D721Med (cell line): ENCODE measurements at regions not wholly inside any gene's neighbourhood (a gene's known extent, or its start where the extent isn't known, plus 50 kb on each side); places are given as distances from the start of the nearest gene placed in this dataset.
"Not testable (repeated sequence)": the region's sequence is repeated elsewhere in the genome, so short reads cannot be mapped to it uniquely, and the experiment has no call there.

Source experiments
- DNase-seq: peaks from one replicate; pipeline ENCODE4 v3.0.0; 2011; ENCODE audit warnings: low spot score; ENCODE audit not compliant: insufficient read length
- FAIRE-seq: peaks from 2 replicates; lab custom pipeline; 2011; peaks lifted over from hg19 to GRCh38; lab: Jason Lieb, UNC
- TF ChIP-seq, protein P1 (sequence below): IDR thresholded peaks from 2 replicates; pipeline ENCODE4 v1.5.1; 2012; ENCODE audit warnings: mild to moderate bottlenecking, control low read depth; ENCODE audit not compliant: insufficient read depth; ENCODE audit errors: missing control alignments

DNA sequence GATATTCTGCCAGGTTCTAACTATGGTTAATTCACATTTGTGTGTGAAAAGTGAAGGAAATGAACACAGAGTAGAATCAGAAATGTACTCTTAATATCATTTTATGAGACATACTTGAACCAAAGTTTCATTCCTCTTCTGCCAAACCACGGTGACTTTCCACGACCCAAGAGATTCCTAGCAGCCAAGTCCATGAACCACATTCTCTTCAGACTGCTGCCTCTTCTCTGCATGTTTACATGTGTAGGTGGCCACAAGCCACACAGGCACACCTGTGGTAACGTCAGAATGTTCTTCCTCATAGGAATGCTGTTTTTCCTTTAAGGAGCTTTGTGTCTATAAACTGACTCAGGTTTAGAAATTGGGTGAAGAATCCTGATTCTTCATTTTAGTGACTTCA lies 1411.2 kb downstream of the RAPGEF2 start:
- TF ChIP-seq, protein P1, sequence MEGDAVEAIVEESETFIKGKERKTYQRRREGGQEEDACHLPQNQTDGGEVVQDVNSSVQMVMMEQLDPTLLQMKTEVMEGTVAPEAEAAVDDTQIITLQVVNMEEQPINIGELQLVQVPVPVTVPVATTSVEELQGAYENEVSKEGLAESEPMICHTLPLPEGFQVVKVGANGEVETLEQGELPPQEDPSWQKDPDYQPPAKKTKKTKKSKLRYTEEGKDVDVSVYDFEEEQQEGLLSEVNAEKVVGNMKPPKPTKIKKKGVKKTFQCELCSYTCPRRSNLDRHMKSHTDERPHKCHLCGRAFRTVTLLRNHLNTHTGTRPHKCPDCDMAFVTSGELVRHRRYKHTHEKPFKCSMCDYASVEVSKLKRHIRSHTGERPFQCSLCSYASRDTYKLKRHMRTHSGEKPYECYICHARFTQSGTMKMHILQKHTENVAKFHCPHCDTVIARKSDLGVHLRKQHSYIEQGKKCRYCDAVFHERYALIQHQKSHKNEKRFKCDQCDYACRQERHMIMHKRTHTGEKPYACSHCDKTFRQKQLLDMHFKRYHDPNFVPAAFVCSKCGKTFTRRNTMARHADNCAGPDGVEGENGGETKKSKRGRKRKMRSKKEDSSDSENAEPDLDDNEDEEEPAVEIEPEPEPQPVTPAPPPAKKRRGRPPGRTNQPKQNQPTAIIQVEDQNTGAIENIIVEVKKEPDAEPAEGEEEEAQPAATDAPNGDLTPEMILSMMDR = no peak
- FAIRE-seq = no peak
- no peak for DNase-seq

DNA sequence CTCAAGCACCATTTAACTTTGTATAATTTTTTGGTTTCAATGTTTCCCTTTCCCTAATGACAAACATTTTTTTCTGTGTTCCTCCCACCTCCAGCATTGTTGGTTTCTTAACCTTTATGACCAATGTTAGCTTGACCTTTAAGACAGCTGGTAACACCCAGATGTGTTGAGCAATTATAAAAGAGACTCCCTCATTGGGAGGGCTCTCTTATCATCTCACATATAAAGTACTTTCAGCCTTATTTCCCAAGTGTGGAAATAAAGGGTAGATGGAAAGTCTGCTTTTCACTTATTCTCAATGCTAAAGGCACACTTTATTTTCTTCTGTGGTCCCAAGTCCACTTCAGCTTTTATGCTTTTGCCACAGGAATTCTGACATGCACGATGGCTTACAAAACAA lies 1420.4 kb downstream of the RAPGEF2 start:
- DNase-seq (no peak), FAIRE-seq (no peak)
- TF ChIP-seq, protein P1 = no peak

DNA sequence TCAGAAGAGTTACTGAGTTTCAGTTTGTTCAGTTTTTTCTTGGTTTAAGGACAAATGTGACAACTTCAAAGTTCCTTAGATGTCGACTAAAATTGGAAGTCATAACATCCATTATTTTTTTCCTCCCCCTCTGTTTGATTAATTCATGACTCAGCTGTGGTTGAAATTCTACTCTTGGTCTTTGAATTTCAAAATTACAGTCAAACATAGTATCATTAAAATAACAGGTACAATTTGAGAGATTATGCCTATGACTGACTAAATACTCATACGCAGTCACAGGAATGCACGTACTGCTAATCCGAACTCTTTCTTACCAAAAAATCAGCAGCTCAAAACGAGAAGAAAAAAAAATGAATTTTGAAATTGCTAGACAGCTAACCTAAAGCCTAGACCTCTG lies 1434.8 kb downstream of the RAPGEF2 start:
- FAIRE-seq (no peak), DNase-seq (no peak)
- TF ChIP-seq, protein P1 = no peak

DNA sequence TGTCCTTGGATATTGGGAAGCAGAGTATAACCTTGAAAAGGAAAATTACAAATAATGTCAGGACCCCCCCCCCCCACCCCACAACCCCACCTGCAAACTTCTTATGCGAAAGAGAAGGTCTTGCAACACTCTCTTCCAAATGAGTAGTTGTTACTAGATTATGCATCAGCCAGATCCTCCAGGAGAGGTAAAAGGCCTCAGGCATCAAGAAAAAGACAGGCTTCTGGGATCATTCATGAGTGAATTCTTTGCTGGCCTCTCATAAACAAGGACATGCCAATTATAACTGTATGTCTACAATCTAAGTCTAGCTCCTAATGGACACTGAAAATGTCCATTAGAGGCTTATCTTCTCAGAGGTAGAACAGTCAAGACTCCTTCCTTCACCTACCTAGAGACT lies 1443.3 kb downstream of the RAPGEF2 start:
- TF ChIP-seq, protein P1 = no peak
- no peak for DNase-seq
- FAIRE-seq = peak; percentile 87

- not testable (repeated sequence) for DNase-seq, FAIRE-seq
Observed at GRCh38 chr4:160549951-160550519, 1447.2 kb downstream of the RAPGEF2 start.

- DNase-seq (no peak), FAIRE-seq (no peak)
- TF ChIP-seq, protein P1 = no peak
Observed at GRCh38 chr4:160562661-160563060, 1459.8 kb downstream of the RAPGEF2 start.

DNA sequence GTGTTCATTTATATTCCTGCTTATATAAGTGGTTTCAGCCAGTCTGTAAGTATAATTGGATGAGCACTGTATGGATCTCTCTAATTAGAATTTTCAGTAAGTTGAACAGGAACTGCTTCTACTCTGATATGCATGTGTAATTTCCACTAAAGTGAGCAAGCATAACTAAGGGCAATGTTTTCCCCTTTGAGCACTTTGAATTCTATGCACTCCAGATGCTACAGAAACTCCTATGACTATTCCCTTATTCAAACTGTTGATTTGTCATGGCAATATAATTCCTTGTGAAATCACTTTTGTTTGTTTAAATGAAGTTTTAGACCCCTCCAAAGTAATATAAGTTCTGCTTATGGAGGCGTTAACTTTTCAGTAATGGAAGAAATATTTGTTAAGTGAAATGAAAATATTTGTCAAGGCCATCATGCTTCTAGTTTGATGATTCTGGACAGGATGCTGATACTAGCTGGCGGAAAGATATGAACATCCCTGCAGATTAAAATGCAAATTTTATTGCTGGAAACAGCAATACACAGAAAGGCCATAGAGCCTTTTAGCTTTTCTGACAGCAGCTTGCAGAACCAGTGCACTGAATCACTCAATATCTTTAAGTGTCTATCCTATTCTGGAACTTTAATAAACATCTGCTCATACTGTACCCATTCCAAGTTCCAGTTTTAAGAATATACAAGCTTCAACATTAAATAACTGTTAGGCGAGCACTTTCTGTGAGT lies 1460.8 kb downstream of the RAPGEF2 start:
- no peak for DNase-seq
- no peak for FAIRE-seq
- TF ChIP-seq, protein P1 = no peak

DNA sequence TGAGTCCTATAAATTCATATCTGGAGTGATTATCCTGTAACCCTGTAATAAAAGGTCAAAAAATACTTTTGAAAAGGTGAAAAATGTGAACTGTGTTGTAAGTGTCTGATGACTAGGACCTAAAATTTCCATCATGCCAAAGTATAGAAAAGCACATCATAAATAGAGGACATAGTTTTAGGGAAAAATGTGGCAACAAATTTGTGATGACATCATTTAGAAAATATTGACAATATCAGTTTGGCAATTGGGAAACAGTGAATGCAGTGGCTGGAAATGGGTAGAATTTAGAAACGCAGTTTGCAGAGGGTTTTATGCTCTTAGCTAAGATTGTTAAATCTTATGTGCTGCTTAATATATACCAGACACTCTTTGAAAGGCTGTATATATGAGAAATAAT lies 1464.8 kb downstream of the RAPGEF2 start:
- TF ChIP-seq, protein P1 = no peak
- FAIRE-seq = no peak
- no peak for DNase-seq
